IPS-11a (cell line): ENCODE measurements at regions not wholly inside any gene's neighbourhood (a gene's known extent, or its start where the extent isn't known, plus 50 kb on each side); places are given as distances from the start of the nearest gene placed in this dataset.
"Not testable (repeated sequence)": the region's sequence is repeated elsewhere in the genome, so short reads cannot be mapped to it uniquely, and the experiment has no call there.

Experiments
- H3K4me3 ChIP-seq: one replicate; pipeline ENCODE4 v1.5.1; 2013; ENCODE audit warnings: low read depth, low read length, control low read depth

- H3K4me3 ChIP-seq, result no peak overlapping the region
Observed at GRCh38 chr1:209191262-209191634, 392.3 kb upstream of the CAMK1G start.

GRCh38 chr1:209196140-209196539 lies 387.4 kb upstream of the CAMK1G start:
- H3K4me3 ChIP-seq, result no peak overlapping the region

DNA sequence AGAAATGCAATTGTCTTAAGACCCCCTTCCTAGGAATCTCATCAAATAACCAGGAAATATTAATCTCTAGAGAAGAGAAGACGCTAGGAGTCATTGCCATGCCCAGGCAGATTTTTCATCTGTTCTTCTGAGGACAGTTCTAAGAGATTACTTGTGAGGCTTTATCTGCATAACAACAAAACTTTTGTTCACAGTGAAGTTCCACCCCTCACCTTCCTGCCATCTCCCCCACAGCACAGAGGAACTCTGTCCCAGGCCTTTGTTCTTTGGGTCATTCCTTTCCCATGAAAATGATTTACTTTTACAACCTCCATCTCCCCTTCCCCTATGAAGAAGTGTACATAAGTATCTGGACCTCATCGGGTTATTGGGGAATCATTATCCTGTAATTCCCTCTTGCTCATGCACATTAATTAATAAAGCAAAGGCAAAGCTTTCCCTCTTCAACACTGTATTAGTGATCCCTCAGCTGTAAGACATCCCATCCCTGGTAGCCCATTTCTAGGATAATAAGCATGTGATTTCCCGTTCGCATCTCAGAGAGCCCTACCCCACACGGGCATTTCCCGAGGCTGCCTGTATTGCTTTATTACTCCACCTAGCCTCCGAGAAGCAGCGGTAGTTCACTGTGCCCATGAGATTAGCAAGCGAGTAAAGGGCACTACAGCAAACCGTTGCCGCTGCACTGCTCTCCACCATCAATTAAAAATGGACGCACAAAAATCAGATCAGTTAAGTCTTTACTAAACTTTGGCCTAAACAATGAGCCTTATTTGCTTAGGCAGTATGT lies 384.4 kb upstream of the CAMK1G start:
- no peak overlapping the region for H3K4me3 ChIP-seq

GRCh38 chr1:209199822-209200221 lies 383.7 kb upstream of the CAMK1G start:
- no peak overlapping the region for H3K4me3 ChIP-seq

DNA sequence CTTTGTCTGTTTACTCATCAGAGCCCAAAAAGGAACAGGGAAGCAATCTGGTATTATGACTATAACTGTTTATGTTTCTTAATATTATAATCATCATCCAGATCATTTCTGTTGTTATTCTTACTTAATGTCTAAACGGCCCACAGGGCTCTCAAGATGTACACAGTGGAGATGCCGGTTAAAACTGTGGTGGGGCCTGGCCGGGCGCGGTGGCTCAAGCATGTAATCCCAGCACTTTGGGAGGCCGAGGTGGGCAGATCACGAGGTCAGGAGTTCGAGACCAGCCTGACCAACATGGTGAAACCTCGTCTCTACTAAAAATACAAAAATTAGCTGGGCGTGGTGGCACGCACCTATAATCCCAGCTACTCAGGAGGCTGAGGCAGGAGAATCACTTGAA lies 381.2 kb upstream of the CAMK1G start:
- H3K4me3 ChIP-seq, result not testable (repeated sequence)

GRCh38 chr1:209202830-209203532 lies 380.5 kb upstream of the CAMK1G start:
- H3K4me3 ChIP-seq, result no peak overlapping the region

DNA sequence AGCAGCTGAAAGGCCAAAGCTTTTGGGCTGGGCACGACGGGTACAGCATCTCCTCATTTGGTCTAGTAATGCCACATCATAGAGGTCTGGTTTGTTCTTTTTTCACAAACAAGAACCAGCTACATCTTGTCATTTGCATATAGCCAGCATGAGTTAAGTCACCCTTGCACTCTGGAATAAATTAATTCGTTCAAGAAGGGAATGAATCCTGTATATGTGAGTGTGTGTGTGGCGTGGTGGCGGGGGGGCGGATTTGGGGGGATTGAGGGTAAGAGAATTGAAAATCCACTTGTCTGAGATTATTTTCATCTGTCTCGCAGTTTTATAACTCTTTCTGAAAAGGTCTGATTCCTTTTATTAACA lies 380.0 kb upstream of the CAMK1G start:
- no peak overlapping the region for H3K4me3 ChIP-seq

DNA sequence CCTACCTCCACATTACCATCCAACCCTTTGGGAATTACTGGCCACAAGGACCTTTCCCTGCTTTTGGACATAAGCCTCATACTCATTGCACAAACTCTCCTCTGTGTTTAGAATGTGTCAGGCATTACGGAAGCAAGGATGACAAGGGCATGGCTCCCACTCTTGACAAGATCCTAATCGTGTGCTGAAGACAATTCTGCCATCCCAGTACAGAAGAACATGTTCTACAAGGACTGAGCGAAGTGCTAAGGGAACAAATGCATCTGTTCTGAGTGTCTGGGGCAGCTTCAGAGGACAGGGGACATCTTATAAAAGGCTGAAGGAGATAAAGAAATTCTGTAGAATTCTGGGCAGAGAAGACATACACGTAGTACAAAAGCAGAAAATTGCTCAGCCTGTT lies 378.5 kb upstream of the CAMK1G start:
- H3K4me3 ChIP-seq, result no peak overlapping the region

DNA sequence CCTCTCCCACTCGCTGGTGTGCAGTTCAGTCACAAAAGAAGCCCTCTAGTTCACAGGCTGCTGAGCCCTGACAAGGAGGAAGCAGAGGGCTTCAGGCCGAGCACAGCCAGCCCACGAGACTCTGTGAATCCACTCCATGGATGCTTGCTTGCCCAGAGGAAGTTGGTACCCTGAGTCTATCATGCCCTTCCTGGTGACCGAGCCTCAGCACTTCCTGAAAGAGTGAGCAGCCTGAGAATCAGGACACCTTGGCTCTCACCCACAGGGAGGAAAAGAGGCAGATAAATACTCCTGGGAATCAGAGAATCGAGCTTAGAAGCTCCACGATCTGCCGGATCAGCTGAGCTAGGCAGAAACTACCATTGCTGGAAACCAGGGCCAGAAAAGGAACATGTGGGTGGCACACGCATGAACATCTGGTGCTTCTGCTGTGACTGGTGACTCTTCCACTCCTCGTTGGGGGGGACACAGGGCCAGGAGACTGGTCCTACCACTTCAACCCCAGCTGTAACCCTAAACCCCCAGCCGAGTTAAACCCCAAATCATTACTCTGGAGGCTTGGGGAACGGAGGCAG lies 376.3 kb upstream of the CAMK1G start:
- no peak overlapping the region for H3K4me3 ChIP-seq

- H3K4me3 ChIP-seq, result peak overlapping the region; percentile 42
Observed at GRCh38 chr1:209207701-209208286, 375.7 kb upstream of the CAMK1G start.

- no peak overlapping the region for H3K4me3 ChIP-seq
Observed at GRCh38 chr1:209208648-209209047, 374.9 kb upstream of the CAMK1G start.

DNA sequence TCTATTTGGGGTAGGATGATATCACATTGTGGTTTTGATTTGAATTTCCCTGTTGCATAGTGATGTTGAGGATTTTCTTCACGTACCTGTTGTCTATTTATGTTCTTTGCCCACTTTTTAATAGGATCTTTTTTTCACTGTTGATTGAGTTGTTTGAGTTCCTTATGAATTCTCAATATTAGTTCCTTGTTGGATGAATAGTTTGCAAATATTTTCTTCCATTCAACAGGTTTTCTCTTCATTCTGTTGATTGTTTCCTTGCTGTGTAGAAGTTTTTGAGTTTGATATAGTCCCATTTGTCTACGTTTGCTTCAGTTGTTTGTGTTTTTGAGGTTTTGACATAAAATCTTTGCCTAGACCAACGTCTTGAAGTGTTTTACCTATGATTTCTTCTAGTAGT lies 369.5 kb upstream of the CAMK1G start:
- no peak overlapping the region for H3K4me3 ChIP-seq

- no peak overlapping the region for H3K4me3 ChIP-seq
Observed at GRCh38 chr1:209215826-209216225, 367.7 kb upstream of the CAMK1G start.

GRCh38 chr1:209218113-209218512 lies 365.4 kb upstream of the CAMK1G start:
- no peak overlapping the region for H3K4me3 ChIP-seq

DNA sequence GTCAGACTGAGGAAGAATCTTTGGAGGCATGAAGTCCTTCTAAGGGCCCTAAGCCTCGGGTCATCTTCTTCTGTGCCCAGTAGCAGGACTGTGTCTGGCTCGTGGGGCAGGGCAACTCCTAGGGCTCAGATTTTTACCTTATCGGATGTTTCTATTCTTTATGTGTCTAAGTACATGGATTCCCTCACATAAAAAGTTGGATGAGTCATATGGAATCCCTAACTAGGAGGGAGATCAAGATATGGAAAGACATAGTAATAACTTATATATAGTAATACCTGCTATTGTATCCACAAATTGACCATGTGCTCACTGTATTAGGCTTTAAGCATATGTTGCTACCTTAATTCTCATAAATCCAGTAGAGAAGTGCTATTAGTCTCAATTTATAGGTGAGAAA lies 364.5 kb upstream of the CAMK1G start:
- no peak overlapping the region for H3K4me3 ChIP-seq

DNA sequence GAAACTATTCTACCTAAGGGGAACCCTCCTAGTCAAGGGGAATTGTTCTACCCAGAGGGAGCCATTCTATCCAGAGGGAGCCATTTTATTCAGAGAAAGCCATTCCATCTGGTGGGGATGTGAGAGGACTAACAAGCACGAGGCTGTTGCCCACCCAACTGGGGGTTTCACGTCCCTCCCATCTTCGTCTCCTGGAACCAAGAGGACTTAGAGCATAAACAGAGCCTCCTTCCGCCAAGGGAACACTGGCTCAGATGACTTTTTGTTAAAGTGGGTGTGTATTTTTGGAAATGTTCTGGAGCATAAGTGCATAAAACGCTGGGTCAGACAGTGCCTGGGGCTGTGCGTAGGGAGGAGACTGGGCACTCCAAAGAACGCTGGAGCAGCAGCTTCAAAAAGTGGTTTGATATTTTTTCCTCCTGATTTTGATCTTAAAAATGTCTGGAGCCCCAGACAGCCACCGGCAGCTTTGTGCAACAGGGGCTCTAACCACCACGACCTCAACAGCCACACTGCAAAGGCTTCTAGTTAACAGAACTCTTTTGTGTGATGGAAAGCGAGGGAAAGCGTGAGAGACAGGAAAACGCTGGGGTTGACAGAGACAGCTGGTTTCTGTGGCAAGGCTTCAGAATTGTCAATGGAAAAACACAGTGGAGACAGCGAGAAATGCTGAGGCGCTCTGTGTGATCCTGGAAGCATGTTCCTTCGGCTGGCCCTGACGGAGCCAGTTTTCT lies 363.6 kb upstream of the CAMK1G start:
- no peak overlapping the region for H3K4me3 ChIP-seq

DNA sequence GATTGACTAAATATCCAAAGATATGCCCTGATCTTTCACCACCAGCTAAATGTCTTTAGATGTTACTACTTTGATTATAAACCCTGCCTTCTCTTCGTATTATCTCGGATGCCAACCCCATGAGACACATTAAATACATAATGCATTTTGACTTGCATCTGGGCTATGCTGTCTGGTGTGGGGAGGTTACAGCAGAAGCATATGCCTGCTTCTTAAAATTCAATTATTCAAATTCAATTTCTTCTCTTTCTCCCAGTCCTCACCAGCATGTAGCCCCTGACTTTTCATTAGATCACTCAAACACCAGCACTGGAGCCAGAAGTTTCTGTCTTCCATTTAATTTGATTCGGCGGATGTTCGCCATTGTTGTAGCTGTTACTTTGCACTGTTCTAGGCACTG lies 360.7 kb upstream of the CAMK1G start:
- H3K4me3 ChIP-seq, result no peak overlapping the region

DNA sequence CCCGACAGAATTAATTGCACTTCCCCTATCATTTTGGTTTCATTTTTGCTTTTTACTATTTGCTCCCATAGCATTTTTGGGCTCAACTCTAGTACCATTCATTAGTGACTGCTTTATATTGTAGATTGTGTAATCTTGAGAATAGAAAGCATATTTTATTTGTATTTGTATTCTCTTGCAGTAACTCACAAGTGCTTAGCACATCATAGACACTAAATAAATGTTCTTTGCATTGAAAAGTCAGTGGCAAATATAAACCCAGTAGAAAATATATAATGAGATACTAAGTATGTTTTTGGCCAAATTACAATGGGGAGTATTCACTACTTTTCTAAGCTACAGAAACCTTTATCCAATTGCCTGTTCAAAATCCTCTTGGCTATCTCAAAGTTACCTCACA lies 359.7 kb upstream of the CAMK1G start:
- H3K4me3 ChIP-seq, result no peak overlapping the region

GRCh38 chr1:209224886-209225285 lies 358.6 kb upstream of the CAMK1G start:
- H3K4me3 ChIP-seq, result no peak overlapping the region

DNA sequence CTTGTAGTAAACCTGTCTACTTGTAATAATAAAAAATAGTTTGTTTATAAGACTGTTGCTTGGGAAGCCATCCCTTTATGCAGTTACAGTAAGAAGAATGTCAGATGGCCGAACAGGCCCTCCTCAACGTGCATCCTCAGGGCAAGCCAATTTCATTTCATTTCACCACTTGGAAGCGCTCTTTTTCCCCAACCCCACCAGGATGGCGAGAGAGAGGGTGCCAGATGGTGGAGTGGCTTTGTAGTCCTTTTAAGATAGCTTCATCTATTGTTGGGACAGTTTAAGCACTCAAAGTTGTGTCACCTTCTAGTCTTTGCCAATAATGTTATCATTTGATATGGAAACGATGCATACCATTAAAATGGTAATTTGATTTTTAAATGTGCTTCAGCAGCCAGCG lies 356.3 kb upstream of the CAMK1G start:
- no peak overlapping the region for H3K4me3 ChIP-seq

DNA sequence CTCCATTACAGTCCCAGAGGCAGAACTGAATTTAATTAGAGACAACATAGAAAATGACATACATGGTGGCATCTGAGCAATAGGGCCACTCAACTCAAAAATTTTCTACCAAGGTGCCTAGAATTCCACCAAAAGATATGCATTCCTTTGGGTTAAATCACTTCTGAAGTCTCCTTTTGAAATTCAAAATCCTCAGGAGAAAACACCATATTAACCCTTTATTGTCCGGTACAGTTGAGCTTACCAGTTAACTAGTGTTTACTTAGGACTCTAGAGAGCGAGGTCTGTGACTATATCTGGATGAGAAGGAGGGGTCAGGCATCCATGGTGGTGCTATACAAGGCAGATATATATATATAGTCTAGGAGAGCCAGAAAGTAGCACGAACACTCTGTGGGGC lies 355.6 kb upstream of the CAMK1G start:
- no peak overlapping the region for H3K4me3 ChIP-seq
